Heart left ventricle (tissue), 13 donors: ENCODE measurements at regions not wholly inside any gene's neighbourhood (a gene's known extent, or its start where the extent isn't known, plus 50 kb on each side); places are given as distances from the start of the nearest gene placed in this dataset.

ENCODE experiments used
- POLR2A ChIP-seq, 2 donors: fragments of 450-650 bp; IDR thresholded peaks; one replicate each; pipeline ENCODE4 v1.6.1; 2017; ENCODE audit warnings: antibody characterized with exemption in 2 of 2, mild to moderate bottlenecking in 2 of 2, moderate library complexity in 2 of 2
- TF ChIP-seq, protein P1 (sequence below), 12 donors: fragments of 200-600 bp; sonication (generic) in 4 of 12; IDR thresholded peaks; one replicate each; pipeline versions ENCODE4 v1.5.0 to v1.8.0; 2018 to 2022; ENCODE audit warnings: antibody characterized with exemption in 12 of 12, mild to moderate bottlenecking in 5 of 12
- donor health status: ischemic (EF 13 %, LVEDD 7.1; RV severe dilation, severe dysfunction).
- donor health status: DM: no; HTN: yes; CAD: no.
- donor health status: DM: no; HTN: no; CAD: no.
- donor health status: ischemic (EF 25% LVEDD 6.9; RV normal size, moderate dysfunction).
- donor health status: ischemic (EF 25% LVEDD 5.7; RV mildly dilated, moderate dysfunction).
- donor health status: ischemic (EF 35%, LVEDD 5.7; RV mildly dilated, moderate dysfunction).
- donor health status: nonischemic (EF 11% LVEDD 7.7; RV severe dilation, severe dysfunction).
- donor health status: DM: yes; HTN: yes; CAD: no.
- donor health status: PGD.
- donor health status: ischemic (EF 29% LVEDD 5.4; RV normal size, mild dysfunction).
- donor health status: nonischemic (EF 23%, LVEDD 6.1; RV moderate dilation, normal function).

DNA sequence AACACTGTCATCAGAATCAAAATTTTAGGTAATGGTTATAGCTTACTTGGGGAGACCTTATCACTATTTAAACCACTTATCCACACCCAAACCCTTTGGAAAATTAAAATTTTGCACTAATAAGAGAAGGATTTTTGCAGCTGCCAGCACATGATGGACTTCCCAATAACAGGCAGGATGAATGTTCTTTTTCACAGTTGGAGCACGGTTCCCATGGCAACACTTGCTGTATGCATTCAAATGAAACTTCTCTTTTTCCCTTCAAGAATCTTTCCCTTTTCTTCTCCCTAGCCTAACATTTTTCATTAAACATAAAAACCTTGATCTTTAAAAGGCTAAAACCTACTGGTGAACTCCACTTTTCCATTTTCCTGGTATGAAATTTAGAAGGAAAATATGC, 768.2 kb downstream of the KCTD8 start:
- no peak for TF ChIP-seq POLR2A (IDR thresholded peaks at IDR 0.05)
- TF ChIP-seq, protein P1, sequence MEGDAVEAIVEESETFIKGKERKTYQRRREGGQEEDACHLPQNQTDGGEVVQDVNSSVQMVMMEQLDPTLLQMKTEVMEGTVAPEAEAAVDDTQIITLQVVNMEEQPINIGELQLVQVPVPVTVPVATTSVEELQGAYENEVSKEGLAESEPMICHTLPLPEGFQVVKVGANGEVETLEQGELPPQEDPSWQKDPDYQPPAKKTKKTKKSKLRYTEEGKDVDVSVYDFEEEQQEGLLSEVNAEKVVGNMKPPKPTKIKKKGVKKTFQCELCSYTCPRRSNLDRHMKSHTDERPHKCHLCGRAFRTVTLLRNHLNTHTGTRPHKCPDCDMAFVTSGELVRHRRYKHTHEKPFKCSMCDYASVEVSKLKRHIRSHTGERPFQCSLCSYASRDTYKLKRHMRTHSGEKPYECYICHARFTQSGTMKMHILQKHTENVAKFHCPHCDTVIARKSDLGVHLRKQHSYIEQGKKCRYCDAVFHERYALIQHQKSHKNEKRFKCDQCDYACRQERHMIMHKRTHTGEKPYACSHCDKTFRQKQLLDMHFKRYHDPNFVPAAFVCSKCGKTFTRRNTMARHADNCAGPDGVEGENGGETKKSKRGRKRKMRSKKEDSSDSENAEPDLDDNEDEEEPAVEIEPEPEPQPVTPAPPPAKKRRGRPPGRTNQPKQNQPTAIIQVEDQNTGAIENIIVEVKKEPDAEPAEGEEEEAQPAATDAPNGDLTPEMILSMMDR (IDR thresholded peaks at IDR 0.05) = no peak
